ENCODE measurements at regions not wholly inside any gene's neighbourhood (a gene's known extent, or its start where the extent isn't known, plus 50 kb on each side); places are given as distances from the start of the nearest gene placed in this dataset.

GRCh38 chr2:44077942-44078511 is 82.2 kb upstream of the LRPPRC start:
- Histone ChIP-seq H3K36me3 (ENCODE audit: control insufficient read depth, insufficient read depth, low read length) (no peaks in the 10 kb centered on the region), H3K9me3 (no peaks in the 10 kb centered on the region), H3K27me3 (replicated peaks; ENCODE audit: control insufficient read depth, insufficient read depth, low read length) (no peaks in the 10 kb centered on the region), H3K4me3 (ENCODE audit: low read depth, low read length) (no peak overlapping the region), H3K4me1 (peaks cover 5% of the 10 kb centered on the region; the same call in 1 of the 2 replicates)
- Mint-ChIP-seq H3K27me3 (ENCODE audit: insufficient read depth, unreplicated experiment) (no peaks in the 10 kb centered on the region), H3K4me3 (ENCODE audit: unreplicated experiment) (no peak overlapping the region), H3K36me3 (ENCODE audit: insufficient read depth, unreplicated experiment) (no peaks in the 10 kb centered on the region), H3K9me3 (ENCODE audit: unreplicated experiment) (no peaks in the 10 kb centered on the region), H3K4me1 (ENCODE audit: low read depth, unreplicated experiment) (peaks cover 23% of the 10 kb centered on the region), H3K27ac (ENCODE audit: unreplicated experiment) (no peak overlapping the region)
- no peak for DNase-seq
- BruUV-seq (replicated peaks): no TSS peak
- ChIA-PET POLR2A (no interaction called here), CTCF (no interaction called here)
- no peak for TF ChIP-seq CTCF (IDR thresholded peaks at IDR 0.05; ENCODE audit: insufficient read depth in 1 of 2, low read depth in 1 of 2, low read length in 1 of 2, severe bottlenecking in 1 of 2, unreplicated experiment in 1 of 2)
- intact Hi-C loops (cut with micrococcal nuclease; ENCODE audit: unreplicated experiment): no loop called here

GRCh38 chr2:44079686-44080085 is 83.9 kb upstream of the LRPPRC start:
- Histone ChIP-seq H3K4me3 (ENCODE audit: low read depth, low read length) (no peak overlapping the region), H3K4me1 (peaks cover 5% of the 10 kb centered on the region; the same call in 1 of the 2 replicates), H3K36me3 (ENCODE audit: control insufficient read depth, insufficient read depth, low read length) (no peaks in the 10 kb centered on the region), H3K27me3 (replicated peaks; ENCODE audit: control insufficient read depth, insufficient read depth, low read length) (no peaks in the 10 kb centered on the region), H3K9me3 (no peaks in the 10 kb centered on the region)
- Mint-ChIP-seq H3K9me3 (ENCODE audit: unreplicated experiment) (no peaks in the 10 kb centered on the region), H3K36me3 (ENCODE audit: insufficient read depth, unreplicated experiment) (no peaks in the 10 kb centered on the region), H3K4me1 (ENCODE audit: low read depth, unreplicated experiment) (peaks cover 29% of the 10 kb centered on the region), H3K27ac (ENCODE audit: unreplicated experiment) (no peak overlapping the region), H3K4me3 (ENCODE audit: unreplicated experiment) (no peak overlapping the region), H3K27me3 (ENCODE audit: insufficient read depth, unreplicated experiment) (no peaks in the 10 kb centered on the region)
- POLR2A ChIA-PET: interaction anchor here (0.5 kb wide), 1 partner anchor 224 kb away, joined by 6 read pairs; no protein-coding TSS in a partner anchor
- no peak for TF ChIP-seq CTCF (IDR thresholded peaks at IDR 0.05; ENCODE audit: insufficient read depth in 1 of 2, low read depth in 1 of 2, low read length in 1 of 2, severe bottlenecking in 1 of 2, unreplicated experiment in 1 of 2)
- intact Hi-C loops (cut with micrococcal nuclease; ENCODE audit: unreplicated experiment): no loop called here
- no peak for DNase-seq
- CTCF ChIA-PET: no interaction called here
- no TSS peak for BruUV-seq (replicated peaks)

DNA sequence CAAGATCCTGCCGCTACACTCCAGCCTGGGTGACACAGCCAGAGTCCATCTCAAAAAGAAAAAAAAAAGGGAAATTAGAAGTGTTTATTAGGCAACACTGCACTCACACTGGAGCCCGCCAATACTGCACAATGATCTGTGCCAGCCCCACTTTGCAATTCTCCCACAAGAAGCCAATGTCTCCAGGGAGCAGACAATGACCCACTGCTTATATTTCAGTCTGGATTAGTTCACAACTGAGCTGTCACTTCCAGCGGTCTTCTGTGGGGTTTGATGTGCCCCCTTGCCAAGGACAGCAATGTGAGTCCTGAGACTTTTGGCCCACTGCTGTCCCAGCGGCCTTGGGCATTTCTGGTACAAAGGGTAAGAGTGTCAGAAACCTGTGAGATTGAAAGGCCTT is 85.6 kb upstream of the PPM1B start:
- DNase-seq: no peak
- H3K27me3 Mint-ChIP-seq (ENCODE audit: insufficient read depth, unreplicated experiment): no peaks in the 10 kb centered on the region
- H3K9me3 Mint-ChIP-seq (ENCODE audit: unreplicated experiment): no peaks in the 10 kb centered on the region
- no peak overlapping the region for H3K27ac Mint-ChIP-seq (ENCODE audit: unreplicated experiment)
- ChIA-PET CTCF (no interaction called here), POLR2A (no interaction called here)
- TF ChIP-seq CTCF (IDR thresholded peaks at IDR 0.05; ENCODE audit: insufficient read depth in 1 of 2, low read depth in 1 of 2, low read length in 1 of 2, severe bottlenecking in 1 of 2, unreplicated experiment in 1 of 2): no peak
- H3K36me3 ChIP-seq (ENCODE audit: control insufficient read depth, insufficient read depth, low read length): no peaks in the 10 kb centered on the region
- no peaks in the 10 kb centered on the region for H3K9me3 ChIP-seq
- H3K4me3 ChIP-seq (ENCODE audit: low read depth, low read length): no peak overlapping the region
- no peaks in the 10 kb centered on the region for H3K27me3 ChIP-seq (replicated peaks; ENCODE audit: control insufficient read depth, insufficient read depth, low read length)
- peaks cover 20% of the 10 kb centered on the region for H3K4me1 ChIP-seq
- intact Hi-C loops (cut with micrococcal nuclease; ENCODE audit: unreplicated experiment): no loop called here
- peaks cover 44% of the 10 kb centered on the region for H3K4me1 Mint-ChIP-seq (ENCODE audit: low read depth, unreplicated experiment)
- H3K4me3 Mint-ChIP-seq (ENCODE audit: unreplicated experiment): no peak overlapping the region
- BruUV-seq (replicated peaks): no TSS peak
- H3K36me3 Mint-ChIP-seq (ENCODE audit: insufficient read depth, unreplicated experiment): no peaks in the 10 kb centered on the region

Measured in Caco-2 (cell line).